ENCODE measurements at regions not wholly inside any gene's neighbourhood (a gene's known extent, or its start where the extent isn't known, plus 50 kb on each side); places are given as distances from the start of the nearest gene placed in this dataset.

DNA sequence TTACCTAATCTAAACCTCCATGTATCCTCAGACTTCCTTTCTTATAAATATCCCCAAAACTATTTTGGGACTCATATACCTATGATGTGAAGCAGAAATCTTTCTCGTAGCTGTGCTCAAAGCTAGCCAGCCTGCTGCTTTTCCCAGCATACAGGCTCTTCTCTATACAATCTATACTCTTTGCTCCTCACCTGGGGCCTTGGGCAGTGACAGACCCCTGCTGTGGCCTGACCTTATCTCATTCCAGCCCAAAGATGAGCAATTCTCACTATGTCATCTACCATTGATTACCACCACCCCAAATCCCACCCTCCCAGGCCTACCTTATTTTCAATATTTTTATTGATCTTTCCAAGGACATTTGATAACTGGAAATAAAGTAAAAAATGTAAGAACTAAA lies 83.2 kb upstream of the FBXL4 start:
- TF ChIP-seq, protein P1, sequence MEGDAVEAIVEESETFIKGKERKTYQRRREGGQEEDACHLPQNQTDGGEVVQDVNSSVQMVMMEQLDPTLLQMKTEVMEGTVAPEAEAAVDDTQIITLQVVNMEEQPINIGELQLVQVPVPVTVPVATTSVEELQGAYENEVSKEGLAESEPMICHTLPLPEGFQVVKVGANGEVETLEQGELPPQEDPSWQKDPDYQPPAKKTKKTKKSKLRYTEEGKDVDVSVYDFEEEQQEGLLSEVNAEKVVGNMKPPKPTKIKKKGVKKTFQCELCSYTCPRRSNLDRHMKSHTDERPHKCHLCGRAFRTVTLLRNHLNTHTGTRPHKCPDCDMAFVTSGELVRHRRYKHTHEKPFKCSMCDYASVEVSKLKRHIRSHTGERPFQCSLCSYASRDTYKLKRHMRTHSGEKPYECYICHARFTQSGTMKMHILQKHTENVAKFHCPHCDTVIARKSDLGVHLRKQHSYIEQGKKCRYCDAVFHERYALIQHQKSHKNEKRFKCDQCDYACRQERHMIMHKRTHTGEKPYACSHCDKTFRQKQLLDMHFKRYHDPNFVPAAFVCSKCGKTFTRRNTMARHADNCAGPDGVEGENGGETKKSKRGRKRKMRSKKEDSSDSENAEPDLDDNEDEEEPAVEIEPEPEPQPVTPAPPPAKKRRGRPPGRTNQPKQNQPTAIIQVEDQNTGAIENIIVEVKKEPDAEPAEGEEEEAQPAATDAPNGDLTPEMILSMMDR (IDR thresholded peaks at IDR 0.05; ENCODE audit: insufficient read depth, missing control alignments): no peak
- FAIRE-seq: no peak

GRCh38 chr6:99026135-99026534 lies 78.4 kb upstream of the FBXL4 start:
- no peak for DNase-seq (ENCODE audit: insufficient read length, low spot score)
- FAIRE-seq: no peak
- TF ChIP-seq, protein P1 (IDR thresholded peaks at IDR 0.05; ENCODE audit: insufficient read depth, missing control alignments): no peak

More for the DNA sequence above, 83.2 kb upstream of the FBXL4 start:
- no peak for DNase-seq (ENCODE audit: insufficient read length, low spot score)

- no peak for DNase-seq (ENCODE audit: insufficient read length, low spot score)
- no peak for FAIRE-seq
- TF ChIP-seq, protein P1 (IDR thresholded peaks at IDR 0.05; ENCODE audit: insufficient read depth, missing control alignments): no peak
Observed at GRCh38 chr6:99024089-99024488, 76.3 kb upstream of the FBXL4 start.

GRCh38 chr6:99022039-99022609 lies 74.4 kb upstream of the FBXL4 start:
- TF ChIP-seq, protein P1 (IDR thresholded peaks at IDR 0.05; ENCODE audit: insufficient read depth, missing control alignments): no peak
- DNase-seq (ENCODE audit: insufficient read length, low spot score): no peak
- no peak for FAIRE-seq

DNA sequence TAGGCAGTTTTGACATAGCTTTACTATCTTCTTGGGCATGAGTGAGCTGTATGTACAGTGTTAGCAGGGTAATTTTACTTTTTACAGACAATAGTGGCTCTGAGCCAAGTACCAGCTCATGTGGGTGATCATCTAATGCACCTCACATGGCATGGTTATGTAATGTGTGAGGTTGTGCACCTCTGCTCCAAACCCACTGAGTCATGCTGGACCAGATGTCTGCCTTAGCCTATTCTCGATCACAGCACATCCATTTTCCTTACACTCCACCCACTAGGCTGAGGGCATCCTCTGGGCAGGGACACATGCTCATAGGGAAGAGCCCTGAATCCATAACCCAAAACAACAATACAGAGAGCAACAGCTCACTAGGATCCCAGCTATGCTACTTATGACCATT lies 71.6 kb upstream of the FBXL4 start:
- TF ChIP-seq, protein P1 (IDR thresholded peaks at IDR 0.05; ENCODE audit: insufficient read depth, missing control alignments): no peak
- DNase-seq (ENCODE audit: insufficient read length, low spot score): no peak

DNA sequence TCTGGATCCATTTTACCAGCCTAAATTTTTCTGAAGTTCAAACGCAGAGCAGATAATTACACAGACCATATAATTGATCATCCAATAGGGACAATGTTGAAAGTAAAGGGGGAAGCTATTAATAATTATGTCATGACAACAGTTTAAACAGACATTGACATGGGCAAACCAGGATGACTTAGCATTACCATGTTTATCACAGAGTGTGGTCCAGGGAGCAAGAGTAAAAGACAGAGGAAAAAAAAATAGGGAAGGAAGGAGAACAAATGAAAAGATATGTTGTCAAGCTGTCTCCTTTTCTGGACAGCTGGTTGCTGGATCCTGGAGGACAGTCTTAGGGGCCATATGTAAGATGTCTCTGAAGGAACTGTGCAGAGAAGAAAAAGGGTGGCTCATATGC lies 69.4 kb upstream of the FBXL4 start:
- TF ChIP-seq, protein P1 (IDR thresholded peaks at IDR 0.05; ENCODE audit: insufficient read depth, missing control alignments): no peak
- DNase-seq (ENCODE audit: insufficient read length, low spot score) (no peak), FAIRE-seq (no peak)

More for the DNA sequence above, 71.6 kb upstream of the FBXL4 start:
- no peak for FAIRE-seq

GRCh38 chr6:99016355-99016754 lies 68.6 kb upstream of the FBXL4 start:
- DNase-seq (ENCODE audit: insufficient read length, low spot score) (no peak), FAIRE-seq (no peak)
- TF ChIP-seq, protein P1 (IDR thresholded peaks at IDR 0.05; ENCODE audit: insufficient read depth, missing control alignments): no peak

Data from D721Med (cell line).